ENCODE measurements at regions not wholly inside any gene's neighbourhood (a gene's known extent, or its start where the extent isn't known, plus 50 kb on each side); places are given as distances from the start of the nearest gene placed in this dataset.

DNA sequence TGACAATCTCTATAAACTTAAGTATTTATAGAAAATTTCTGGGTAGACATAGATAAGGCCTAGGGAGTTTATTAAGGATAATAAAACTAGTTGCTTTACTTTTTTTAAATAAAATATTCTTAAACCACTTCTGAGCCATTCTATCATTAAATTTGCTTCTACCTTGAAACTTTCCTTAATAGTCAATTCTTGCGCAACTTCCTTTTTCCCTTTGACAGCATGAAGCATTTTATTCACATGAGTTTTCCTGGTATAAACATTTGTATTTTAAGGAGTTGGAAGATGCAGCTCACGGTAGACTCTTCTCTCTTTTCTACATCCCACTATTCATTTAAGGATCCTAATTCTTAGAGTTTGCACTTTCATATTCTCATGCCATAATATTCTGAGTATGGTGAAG is 75.8 kb upstream of the DPH5 start:
- Histone ChIP-seq H3K36me3 (ENCODE audit: control insufficient read depth, low read depth, low read length) (no peaks in the 10 kb centered on the region), H3K27ac (ENCODE audit: low read length) (no peak overlapping the region), H3K4me3 (ENCODE audit: low read length) (no peak overlapping the region)

DNA sequence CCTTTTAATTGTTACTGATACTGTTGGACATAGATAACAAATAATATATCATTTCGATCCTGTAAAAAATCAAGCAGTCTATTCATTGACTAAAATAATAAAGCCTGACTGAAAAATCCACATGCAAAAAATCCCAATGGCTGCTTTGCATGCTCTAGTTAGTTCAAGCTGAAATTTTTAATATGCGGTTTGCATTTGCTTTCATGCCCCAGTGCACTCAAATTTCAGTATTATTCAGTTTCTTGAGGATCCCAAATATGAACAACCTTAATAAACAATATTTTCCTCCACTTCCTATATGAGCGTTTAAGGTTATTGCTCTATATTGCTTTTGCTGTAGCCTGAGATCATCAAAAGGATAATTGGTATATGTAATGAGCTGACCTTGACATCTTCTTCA is 75.1 kb upstream of the DPH5 start:
- Histone ChIP-seq H3K4me1 (ENCODE audit: control insufficient read depth, low read depth, low read length) (no peaks in the 10 kb centered on the region), H3K9me3 (ENCODE audit: control insufficient read depth, low read depth, low read length) (no peaks in the 10 kb centered on the region), H3K36me3 (ENCODE audit: control insufficient read depth, low read depth, low read length) (no peaks in the 10 kb centered on the region), H3K4me3 (ENCODE audit: low read length) (no peak overlapping the region), H3K27ac (ENCODE audit: low read length) (no peak overlapping the region), H3K9ac (ENCODE audit: low read length) (no peak overlapping the region), H3K27me3 (ENCODE audit: control insufficient read depth, insufficient read depth, low read length) (no peaks in the 10 kb centered on the region)

More for the DNA sequence above, 75.8 kb upstream of the DPH5 start:
- no peak overlapping the region for H3K9ac ChIP-seq (ENCODE audit: low read length)
- no peaks in the 10 kb centered on the region for H3K4me1 ChIP-seq (ENCODE audit: control insufficient read depth, low read depth, low read length)
- H3K9me3 ChIP-seq (ENCODE audit: control insufficient read depth, low read depth, low read length): no peaks in the 10 kb centered on the region
- no peaks in the 10 kb centered on the region for H3K27me3 ChIP-seq (ENCODE audit: control insufficient read depth, insufficient read depth, low read length)

- Histone ChIP-seq H3K36me3 (ENCODE audit: control insufficient read depth, low read depth, low read length) (no peaks in the 10 kb centered on the region), H3K4me1 (ENCODE audit: control insufficient read depth, low read depth, low read length) (no peaks in the 10 kb centered on the region), H3K27me3 (ENCODE audit: control insufficient read depth, insufficient read depth, low read length) (no peaks in the 10 kb centered on the region), H3K4me3 (ENCODE audit: low read length) (no peak overlapping the region), H3K9ac (ENCODE audit: low read length) (no peak overlapping the region), H3K27ac (ENCODE audit: low read length) (no peak overlapping the region), H3K9me3 (ENCODE audit: control insufficient read depth, low read depth, low read length) (no peaks in the 10 kb centered on the region)
Observed at GRCh38 chr1:101098907-101099306, 73.3 kb upstream of the DPH5 start.

DNA sequence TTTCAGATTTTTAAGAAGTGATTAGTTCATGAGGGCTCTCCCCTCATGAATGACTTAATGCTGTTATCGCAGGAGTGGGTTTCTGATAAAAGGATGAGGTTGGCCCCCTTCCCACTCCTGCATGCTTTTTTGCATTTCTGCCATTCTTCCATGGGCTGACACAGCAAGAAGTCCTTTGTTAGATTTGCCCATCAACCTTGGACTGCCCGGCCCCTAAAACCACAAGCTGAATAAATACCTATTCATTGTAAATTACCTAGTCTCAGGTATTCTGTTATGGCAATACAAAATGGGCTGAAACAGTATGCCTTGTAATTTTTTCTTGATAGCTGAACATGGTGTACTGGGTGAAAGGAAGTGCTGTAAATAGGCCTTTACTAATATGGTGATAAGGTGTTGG is 72.7 kb upstream of the DPH5 start:
- no peaks in the 10 kb centered on the region for H3K4me1 ChIP-seq (ENCODE audit: control insufficient read depth, low read depth, low read length)
- no peak overlapping the region for H3K27ac ChIP-seq (ENCODE audit: low read length)
- no peaks in the 10 kb centered on the region for H3K36me3 ChIP-seq (ENCODE audit: control insufficient read depth, low read depth, low read length)
- H3K4me3 ChIP-seq (ENCODE audit: low read length): no peak overlapping the region
- no peaks in the 10 kb centered on the region for H3K27me3 ChIP-seq (ENCODE audit: control insufficient read depth, insufficient read depth, low read length)
- H3K9me3 ChIP-seq (ENCODE audit: control insufficient read depth, low read depth, low read length): no peaks in the 10 kb centered on the region
- no peak overlapping the region for H3K9ac ChIP-seq (ENCODE audit: low read length)

DNA sequence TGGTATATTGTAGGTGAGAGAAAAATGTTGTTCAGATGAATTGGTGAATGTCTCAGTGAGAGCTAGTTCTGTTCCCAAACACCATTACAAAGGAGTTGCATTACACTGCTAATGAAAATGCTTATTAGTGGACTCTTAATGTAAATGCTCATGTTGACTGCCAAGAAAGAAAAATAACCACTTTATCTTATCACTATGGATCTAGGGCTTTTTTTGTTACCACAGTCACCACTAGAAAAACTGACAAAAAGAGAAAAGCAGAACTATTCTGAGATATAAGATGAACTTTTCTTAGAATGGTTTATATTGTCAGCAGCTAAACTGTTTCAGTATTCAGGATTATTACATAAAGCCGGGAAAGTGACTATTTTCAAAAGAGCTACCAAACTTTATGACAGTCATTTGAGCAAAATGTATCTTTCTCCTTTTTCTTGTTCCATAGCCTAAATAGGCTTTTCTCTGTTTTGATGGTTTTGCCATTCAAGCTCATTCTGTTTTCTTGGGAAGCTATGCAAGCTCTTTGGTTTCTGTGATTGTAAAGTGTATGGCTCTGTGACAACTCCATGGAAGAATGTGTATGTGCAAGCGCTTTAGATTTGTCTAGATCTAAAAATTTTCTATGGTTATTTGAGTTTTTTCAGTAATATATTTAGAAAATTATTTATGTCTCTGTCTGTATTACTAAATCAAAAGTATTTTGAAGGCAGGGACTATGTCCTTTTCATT is 64.2 kb upstream of the DPH5 start:
- H3K4me3 ChIP-seq (ENCODE audit: low read length): no peak overlapping the region
- H3K9me3 ChIP-seq (ENCODE audit: control insufficient read depth, low read depth, low read length): no peaks in the 10 kb centered on the region
- H3K4me1 ChIP-seq (ENCODE audit: control insufficient read depth, low read depth, low read length): no peaks in the 10 kb centered on the region
- H3K9ac ChIP-seq (ENCODE audit: low read length): no peak overlapping the region
- H3K36me3 ChIP-seq (ENCODE audit: control insufficient read depth, low read depth, low read length): no peaks in the 10 kb centered on the region
- H3K27me3 ChIP-seq (ENCODE audit: control insufficient read depth, insufficient read depth, low read length): no peaks in the 10 kb centered on the region
- H3K27ac ChIP-seq (ENCODE audit: low read length): no peak overlapping the region

- H3K9me3 ChIP-seq (ENCODE audit: control insufficient read depth, low read depth, low read length): no peaks in the 10 kb centered on the region
- no peak overlapping the region for H3K27ac ChIP-seq (ENCODE audit: low read length)
- no peaks in the 10 kb centered on the region for H3K4me1 ChIP-seq (ENCODE audit: control insufficient read depth, low read depth, low read length)
- no peak overlapping the region for H3K9ac ChIP-seq (ENCODE audit: low read length)
- H3K36me3 ChIP-seq (ENCODE audit: control insufficient read depth, low read depth, low read length): no peaks in the 10 kb centered on the region
- no peak overlapping the region for H3K4me3 ChIP-seq (ENCODE audit: low read length)
- no peaks in the 10 kb centered on the region for H3K27me3 ChIP-seq (ENCODE audit: control insufficient read depth, insufficient read depth, low read length)
Observed at GRCh38 chr1:101088431-101088830, 62.8 kb upstream of the DPH5 start.

DNA sequence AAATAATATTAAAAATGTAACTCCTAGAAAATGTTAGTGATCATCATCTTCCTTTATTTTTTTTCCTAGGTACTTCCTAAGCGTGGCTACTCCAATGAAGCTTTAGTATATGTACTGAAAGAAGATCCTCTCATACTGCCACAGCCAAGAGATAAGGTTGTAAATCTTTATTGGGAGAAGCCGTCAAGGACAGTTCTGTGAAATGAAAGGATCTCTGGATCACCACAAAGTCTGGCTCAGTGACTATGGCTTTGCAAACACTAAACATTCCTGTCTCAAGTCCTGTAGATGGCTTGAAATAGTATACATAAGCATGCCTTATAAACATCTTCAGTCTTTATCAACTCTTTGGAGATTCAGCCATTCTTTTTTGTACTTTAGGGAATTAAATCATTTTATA is 61.2 kb upstream of the DPH5 start:
- H3K36me3 ChIP-seq (ENCODE audit: control insufficient read depth, low read depth, low read length): no peaks in the 10 kb centered on the region
- H3K27ac ChIP-seq (ENCODE audit: low read length): no peak overlapping the region
- H3K27me3 ChIP-seq (ENCODE audit: control insufficient read depth, insufficient read depth, low read length): no peaks in the 10 kb centered on the region
- no peak overlapping the region for H3K9ac ChIP-seq (ENCODE audit: low read length)
- H3K4me3 ChIP-seq (ENCODE audit: low read length): no peak overlapping the region
- H3K9me3 ChIP-seq (ENCODE audit: control insufficient read depth, low read depth, low read length): no peaks in the 10 kb centered on the region
- peaks cover 7% of the 10 kb centered on the region for H3K4me1 ChIP-seq (ENCODE audit: control insufficient read depth, low read depth, low read length)

- peaks cover 7% of the 10 kb centered on the region for H3K4me1 ChIP-seq (ENCODE audit: control insufficient read depth, low read depth, low read length)
Observed at GRCh38 chr1:101081496-101082488, 56.2 kb upstream of the DPH5 start.

DNA sequence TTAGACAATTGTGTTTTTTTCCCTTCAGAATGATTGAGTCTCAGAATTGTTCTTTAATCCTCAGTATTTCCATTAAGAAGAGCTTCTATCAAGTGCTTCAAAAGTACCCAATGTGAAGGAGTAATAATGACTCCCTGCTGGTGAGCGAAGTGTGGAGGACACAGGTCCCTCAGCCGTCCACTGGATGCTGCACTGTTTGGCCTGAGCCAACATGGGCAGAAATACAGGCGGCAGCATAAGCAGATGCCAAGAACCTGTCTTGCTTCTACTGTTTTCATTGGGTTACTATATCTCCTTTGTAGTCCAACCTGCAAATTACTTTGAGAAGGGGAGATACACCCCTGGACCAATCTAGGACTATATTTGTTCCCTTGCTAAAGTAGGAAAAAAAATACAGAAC is 55.3 kb upstream of the DPH5 start:
- H3K36me3 ChIP-seq (ENCODE audit: control insufficient read depth, low read depth, low read length): no peaks in the 10 kb centered on the region

More at GRCh38 chr1:101081496-101082488, 56.2 kb upstream of the DPH5 start:
- no peaks in the 10 kb centered on the region for H3K9me3 ChIP-seq (ENCODE audit: control insufficient read depth, low read depth, low read length)
- no peaks in the 10 kb centered on the region for H3K36me3 ChIP-seq (ENCODE audit: control insufficient read depth, low read depth, low read length)
- H3K4me3 ChIP-seq (ENCODE audit: low read length): no peak overlapping the region
- no peak overlapping the region for H3K9ac ChIP-seq (ENCODE audit: low read length)
- no peak overlapping the region for H3K27ac ChIP-seq (ENCODE audit: low read length)
- no peaks in the 10 kb centered on the region for H3K27me3 ChIP-seq (ENCODE audit: control insufficient read depth, insufficient read depth, low read length)

GRCh38 chr1:101079341-101079740 is 53.8 kb upstream of the DPH5 start:
- Histone ChIP-seq H3K27me3 (ENCODE audit: control insufficient read depth, insufficient read depth, low read length) (no peaks in the 10 kb centered on the region), H3K9ac (ENCODE audit: low read length) (no peak overlapping the region), H3K27ac (ENCODE audit: low read length) (no peak overlapping the region), H3K9me3 (ENCODE audit: control insufficient read depth, low read depth, low read length) (no peaks in the 10 kb centered on the region), H3K4me1 (ENCODE audit: control insufficient read depth, low read depth, low read length) (peaks cover 7% of the 10 kb centered on the region), H3K36me3 (ENCODE audit: control insufficient read depth, low read depth, low read length) (no peaks in the 10 kb centered on the region), H3K4me3 (ENCODE audit: low read length) (no peak overlapping the region)

More for the DNA sequence above, 55.3 kb upstream of the DPH5 start:
- H3K4me1 ChIP-seq (ENCODE audit: control insufficient read depth, low read depth, low read length): peaks cover 7% of the 10 kb centered on the region
- H3K4me3 ChIP-seq (ENCODE audit: low read length): no peak overlapping the region
- H3K9me3 ChIP-seq (ENCODE audit: control insufficient read depth, low read depth, low read length): no peaks in the 10 kb centered on the region
- H3K27ac ChIP-seq (ENCODE audit: low read length): no peak overlapping the region
- H3K27me3 ChIP-seq (ENCODE audit: control insufficient read depth, insufficient read depth, low read length): no peaks in the 10 kb centered on the region
- H3K9ac ChIP-seq (ENCODE audit: low read length): no peak overlapping the region

GRCh38 chr1:101077849-101078248 is 52.3 kb upstream of the DPH5 start:
- H3K9ac ChIP-seq (ENCODE audit: low read length): no peak overlapping the region
- H3K9me3 ChIP-seq (ENCODE audit: control insufficient read depth, low read depth, low read length): no peaks in the 10 kb centered on the region
- H3K27ac ChIP-seq (ENCODE audit: low read length): no peak overlapping the region
- H3K4me3 ChIP-seq (ENCODE audit: low read length): no peak overlapping the region
- H3K36me3 ChIP-seq (ENCODE audit: control insufficient read depth, low read depth, low read length): no peaks in the 10 kb centered on the region
- peaks cover 7% of the 10 kb centered on the region for H3K4me1 ChIP-seq (ENCODE audit: control insufficient read depth, low read depth, low read length)
- H3K27me3 ChIP-seq (ENCODE audit: control insufficient read depth, insufficient read depth, low read length): no peaks in the 10 kb centered on the region
